ENCODE measurements at regions not wholly inside any gene's neighbourhood (a gene's known extent, or its start where the extent isn't known, plus 50 kb on each side); places are given as distances from the start of the nearest gene placed in this dataset.
A peak's percentile ranks its signal among the peaks of the same experiment; 100 is the strongest.

- no peak for DNase-seq (ENCODE audit: low read depth)
- TF ChIP-seq CTCF (IDR thresholded peaks at IDR 0.05; ENCODE audit: insufficient read depth, low read depth, low read length): no peak
- H3K4me3 ChIP-seq (ENCODE audit: low read depth, low read length): no peak overlapping the region
These were observed 356.5 kb upstream of the ATP2B1 start for GRCh38 chr12:90064852-90065801.

- TF ChIP-seq CTCF (IDR thresholded peaks at IDR 0.05; ENCODE audit: insufficient read depth, low read depth, low read length): no peak
- DNase-seq (ENCODE audit: low read depth): no peak
- H3K4me3 ChIP-seq (ENCODE audit: low read depth, low read length): no peak overlapping the region
These were observed 354.2 kb upstream of the ATP2B1 start for GRCh38 chr12:90062799-90063198.

- TF ChIP-seq CTCF (IDR thresholded peaks at IDR 0.05; ENCODE audit: insufficient read depth, low read depth, low read length): no peak
- H3K4me3 ChIP-seq (ENCODE audit: low read depth, low read length): no peak overlapping the region
- DNase-seq (ENCODE audit: low read depth): no peak
These were observed 353.2 kb upstream of the ATP2B1 start for GRCh38 chr12:90061809-90062208.

GRCh38 chr12:90060031-90060430, 351.4 kb upstream of the ATP2B1 start:
- DNase-seq (ENCODE audit: low read depth): no peak
- no peak for TF ChIP-seq CTCF (IDR thresholded peaks at IDR 0.05; ENCODE audit: insufficient read depth, low read depth, low read length)
- H3K4me3 ChIP-seq (ENCODE audit: low read depth, low read length): no peak overlapping the region

- DNase-seq (ENCODE audit: low read depth): peak; percentile 78
- no peak overlapping the region for H3K4me3 ChIP-seq (ENCODE audit: low read depth, low read length)
- TF ChIP-seq CTCF (IDR thresholded peaks at IDR 0.05; ENCODE audit: insufficient read depth, low read depth, low read length): no peak
These were observed 350.1 kb upstream of the ATP2B1 start for GRCh38 chr12:90058704-90059103.

- H3K4me3 ChIP-seq (ENCODE audit: low read depth, low read length): no peak overlapping the region
- DNase-seq (ENCODE audit: low read depth): no peak
- TF ChIP-seq CTCF (IDR thresholded peaks at IDR 0.05; ENCODE audit: insufficient read depth, low read depth, low read length): no peak
These were observed 346.4 kb upstream of the ATP2B1 start for GRCh38 chr12:90055071-90055470.
